ENCODE measurements at regions not wholly inside any gene's neighbourhood (a gene's known extent, or its start where the extent isn't known, plus 50 kb on each side); places are given as distances from the start of the nearest gene placed in this dataset.

GRCh38 chr7:53504914-53505313, 469.5 kb downstream of the POM121L12 start:
- DNase-seq, result no peak

DNA sequence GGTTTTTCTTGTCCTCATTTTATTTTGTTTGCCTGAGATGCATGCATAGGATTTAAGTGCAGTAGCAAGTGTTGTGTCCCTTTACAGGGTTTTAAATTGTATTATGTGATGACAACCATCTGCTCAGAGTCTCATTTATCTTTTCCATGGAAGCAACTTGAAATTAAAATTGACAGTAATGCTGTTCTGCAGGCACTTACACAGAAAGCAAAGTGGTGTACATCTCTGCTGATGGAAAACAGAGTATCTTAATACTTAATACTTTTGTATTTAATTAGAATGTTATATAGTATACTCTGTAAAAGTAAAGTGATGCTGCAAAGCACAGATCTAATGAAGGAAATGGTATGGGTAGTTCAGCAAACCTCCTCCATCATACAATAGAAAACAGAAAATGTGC, 482.9 kb downstream of the POM121L12 start:
- no peak for DNase-seq

GRCh38 chr7:53520841-53521240, 485.4 kb downstream of the POM121L12 start:
- no peak for DNase-seq

- no peak for DNase-seq
Observed at GRCh38 chr7:53521638-53522184, 486.3 kb downstream of the POM121L12 start.

DNA sequence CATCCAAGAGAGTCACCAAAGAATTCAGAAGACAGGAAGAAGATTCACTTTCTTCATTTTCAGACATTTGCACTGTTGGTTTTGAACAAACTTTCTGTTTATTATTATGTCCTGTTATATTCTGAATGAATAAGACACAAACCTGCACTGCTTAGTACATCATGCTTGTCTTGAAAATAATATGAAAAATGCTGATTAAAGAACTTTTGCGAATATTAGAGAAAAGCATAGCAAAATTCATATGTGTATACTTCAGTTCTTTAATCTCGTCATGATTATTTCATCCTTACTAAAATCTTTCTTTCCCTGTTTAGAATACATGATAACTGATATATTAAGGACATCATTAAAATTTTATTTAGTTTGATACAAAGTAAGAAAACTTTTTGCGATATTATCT, 504.1 kb downstream of the POM121L12 start:
- DNase-seq, result no peak

GRCh38 chr7:53541475-53541874, 506.0 kb downstream of the POM121L12 start:
- DNase-seq, result no peak

GRCh38 chr7:53542157-53542556, 506.7 kb downstream of the POM121L12 start:
- DNase-seq, result no peak
